ENCODE measurements at regions not wholly inside any gene's neighbourhood (a gene's known extent, or its start where the extent isn't known, plus 50 kb on each side); places are given as distances from the start of the nearest gene placed in this dataset.

DNA sequence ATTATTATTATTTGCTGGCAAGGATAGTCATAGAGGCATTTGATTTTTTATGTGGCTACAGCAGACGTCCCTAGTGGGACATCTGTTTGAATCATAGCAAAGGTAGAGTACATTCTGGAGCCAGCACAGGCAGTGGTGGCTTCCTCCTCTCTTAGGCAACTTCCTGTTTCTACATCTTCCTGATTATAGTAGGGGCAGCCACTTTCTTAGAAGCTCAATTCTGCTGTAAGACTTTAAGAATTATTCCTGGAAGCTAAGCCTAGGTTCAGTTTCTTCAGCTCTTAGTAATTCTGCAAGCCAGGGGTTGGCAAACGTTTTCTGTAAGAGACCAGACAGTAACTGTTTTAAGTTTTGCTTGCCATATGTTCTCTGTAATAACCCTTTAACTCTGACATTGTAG is 129.3 kb upstream of the TENM4 start:
- no peak for DNase-seq

DNA sequence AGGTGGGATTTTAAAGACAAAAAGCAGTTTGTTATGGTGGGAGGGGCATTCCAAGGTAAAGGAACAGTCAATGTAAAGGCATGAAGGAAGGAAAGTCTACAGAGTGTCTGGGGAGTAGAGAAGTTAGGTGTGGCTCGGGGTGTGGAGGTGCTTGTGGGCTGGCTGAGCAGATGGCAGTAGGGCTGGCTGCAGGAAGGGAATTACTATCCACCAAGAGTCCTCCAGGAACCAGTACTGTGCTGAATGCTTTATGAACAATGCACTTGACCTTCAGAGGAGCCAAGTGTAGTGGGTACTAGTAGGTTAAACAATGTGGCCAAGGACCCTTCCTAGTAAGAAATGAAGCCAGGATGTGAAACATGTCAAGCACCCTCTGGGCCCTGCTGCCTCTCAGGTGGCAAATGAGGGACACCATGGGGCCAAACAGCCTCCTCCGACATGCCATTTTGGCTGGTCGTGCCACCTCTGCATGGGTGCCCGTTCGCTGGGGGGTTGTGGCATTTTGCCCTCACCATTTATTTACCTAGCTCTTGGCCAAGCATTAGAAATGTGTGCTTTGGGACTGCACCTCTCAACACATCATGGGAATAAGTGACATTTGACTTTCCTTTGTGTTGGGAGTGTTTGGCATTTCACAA is 123.6 kb upstream of the TENM4 start:
- DNase-seq = no peak

DNA sequence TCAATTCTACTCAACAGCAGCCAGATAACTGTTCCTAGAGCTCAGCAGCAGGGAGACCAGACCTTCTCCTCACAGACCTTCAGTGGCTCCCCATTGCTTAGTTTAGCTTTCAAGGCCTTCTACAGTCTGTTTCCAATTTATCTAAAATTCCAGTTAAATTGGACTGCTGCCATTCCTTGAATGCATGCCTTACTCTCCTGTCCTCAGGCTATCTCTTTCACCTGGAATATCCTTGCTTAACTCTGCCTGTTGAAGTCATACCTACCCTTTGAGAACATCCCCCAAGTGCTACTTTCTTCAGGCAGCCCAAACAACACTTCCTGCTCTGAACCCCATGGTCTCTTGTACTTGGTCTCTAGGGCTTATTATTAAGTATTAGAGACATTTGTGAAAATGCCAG is 120.7 kb upstream of the TENM4 start:
- no peak for DNase-seq

DNA sequence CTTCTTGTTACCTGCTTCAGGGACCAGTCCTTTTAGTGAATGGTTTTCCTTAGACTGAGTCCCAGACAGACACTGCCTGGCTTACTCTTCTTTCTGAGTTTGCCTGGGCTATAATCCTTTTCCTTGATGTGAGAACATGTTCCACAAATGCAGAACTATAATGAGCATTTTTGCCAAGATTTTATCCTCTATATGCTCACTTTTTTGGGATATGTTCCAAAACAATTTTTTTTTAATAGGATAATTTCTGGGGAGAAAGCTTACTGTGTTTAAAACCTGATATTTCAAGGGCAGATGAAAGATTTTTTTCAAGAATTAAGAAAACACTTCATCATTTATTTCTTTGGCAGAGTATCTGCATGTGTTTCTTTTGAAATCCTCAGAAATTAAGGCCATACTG is 110.0 kb upstream of the TENM4 start:
- no peak for DNase-seq

DNA sequence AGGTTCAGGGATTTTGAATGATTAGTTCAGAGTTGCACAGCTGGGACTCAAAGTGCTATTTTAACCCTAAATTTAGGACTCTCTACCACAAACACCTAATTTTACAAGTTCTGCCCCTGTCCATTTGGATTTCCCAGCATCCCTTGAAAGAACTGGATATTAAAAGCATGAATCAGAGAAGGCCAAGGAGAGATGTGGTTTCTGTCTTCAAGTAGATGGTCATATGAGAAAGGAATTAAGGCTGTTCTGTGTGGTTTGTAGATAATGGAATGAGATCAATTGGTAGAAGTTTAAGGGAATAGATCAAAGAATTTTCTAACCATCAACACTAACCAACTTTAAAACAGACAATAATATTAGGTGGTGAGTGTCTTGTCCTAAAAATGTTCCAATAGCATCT is 106.4 kb upstream of the TENM4 start:
- DNase-seq = no peak

DNA sequence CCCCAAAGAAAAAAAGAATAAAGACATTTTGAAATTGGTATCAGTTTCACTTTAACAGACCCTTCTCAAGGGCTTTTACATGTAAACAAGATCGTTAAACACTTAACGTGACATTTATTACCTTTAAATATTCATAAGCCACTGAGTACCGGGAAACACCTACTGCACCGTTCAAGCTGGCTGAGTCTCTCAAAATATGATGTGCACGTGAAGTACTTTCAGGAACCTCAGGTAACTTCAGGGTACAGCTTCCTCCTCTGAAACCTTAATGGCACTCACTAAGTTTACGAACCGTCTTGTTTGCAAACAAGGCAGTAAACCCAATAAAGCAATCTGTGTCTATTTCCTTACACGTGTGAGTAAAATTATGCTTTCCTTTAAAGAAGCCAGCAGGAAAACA is 105.5 kb upstream of the TENM4 start:
- DNase-seq = no peak

DNA sequence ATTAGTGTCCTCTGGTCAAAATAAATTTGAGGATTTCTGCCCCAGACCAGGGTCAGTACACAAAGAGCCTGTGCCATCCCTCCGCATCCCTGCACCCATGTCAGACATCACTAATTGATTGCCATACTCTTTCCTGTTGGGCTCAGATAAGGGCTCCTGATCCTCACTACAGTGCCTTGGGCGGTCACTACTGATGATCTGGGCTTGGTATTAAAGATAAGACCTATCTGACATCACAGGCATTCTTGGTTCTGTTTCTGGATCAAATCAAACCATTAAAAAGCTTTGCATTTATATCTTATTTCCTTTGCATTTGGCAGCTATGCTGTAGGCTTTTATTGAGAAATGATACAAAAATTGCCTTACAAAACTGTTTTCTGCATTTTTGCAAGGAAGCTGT is 103.5 kb upstream of the TENM4 start:
- no peak for DNase-seq

DNA sequence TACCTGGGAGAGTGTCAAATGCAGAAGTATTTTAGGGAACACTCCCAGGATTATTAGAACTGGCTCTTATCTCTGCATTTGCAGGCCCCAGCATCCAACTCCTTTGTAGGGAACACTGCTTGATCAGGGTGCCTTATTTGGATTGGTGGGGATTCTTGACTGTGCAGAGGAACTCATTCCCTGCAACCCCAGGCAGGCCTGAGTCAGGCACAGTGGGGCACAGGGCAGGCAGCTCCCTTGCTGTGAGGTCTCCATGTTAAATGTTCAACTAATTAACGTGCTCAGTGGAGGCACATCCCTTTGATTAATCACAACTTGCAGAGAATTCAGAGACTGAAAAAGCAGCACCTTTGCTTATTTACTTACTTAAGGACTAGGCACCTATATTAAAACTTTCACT is 102.3 kb upstream of the TENM4 start:
- DNase-seq = no peak

DNA sequence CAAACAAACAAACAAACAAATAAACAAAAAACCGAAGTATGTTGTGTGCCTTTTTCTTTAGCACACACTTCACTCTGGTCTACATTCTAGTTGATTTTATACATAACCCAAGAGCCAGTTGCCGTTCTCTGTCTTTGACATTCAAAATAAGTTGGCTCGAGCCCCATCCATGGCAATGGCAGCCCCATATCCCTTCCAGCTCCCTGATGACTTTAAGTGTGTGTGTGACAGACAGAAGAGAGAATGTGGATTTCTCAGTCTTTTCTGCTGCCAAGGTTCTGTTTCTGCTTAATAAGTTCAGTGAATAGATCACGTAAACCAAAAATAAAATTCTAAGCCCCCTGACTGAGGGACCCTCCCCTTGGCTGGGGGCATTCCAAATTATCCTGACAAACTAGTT is 100.6 kb upstream of the TENM4 start:
- no peak for DNase-seq

DNA sequence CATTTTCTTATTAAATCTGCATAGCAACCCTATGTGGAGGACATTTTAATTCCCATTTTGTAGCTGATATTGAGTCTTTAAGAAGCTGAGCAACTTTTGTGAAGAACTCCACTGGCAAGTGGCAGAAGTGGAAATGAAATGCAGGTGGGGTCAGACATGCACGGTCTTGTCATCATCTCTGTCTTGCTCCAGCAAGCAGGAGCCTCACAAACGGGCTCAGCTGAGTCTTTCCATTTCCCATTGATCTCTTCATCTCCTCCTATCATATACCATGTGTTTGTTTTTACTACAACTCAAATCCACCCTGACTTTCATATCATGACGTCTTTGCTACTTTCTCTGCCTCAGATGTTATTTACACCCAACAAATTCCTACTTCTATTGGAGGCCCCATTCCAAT is 97.9 kb upstream of the TENM4 start:
- DNase-seq = no peak

DNA sequence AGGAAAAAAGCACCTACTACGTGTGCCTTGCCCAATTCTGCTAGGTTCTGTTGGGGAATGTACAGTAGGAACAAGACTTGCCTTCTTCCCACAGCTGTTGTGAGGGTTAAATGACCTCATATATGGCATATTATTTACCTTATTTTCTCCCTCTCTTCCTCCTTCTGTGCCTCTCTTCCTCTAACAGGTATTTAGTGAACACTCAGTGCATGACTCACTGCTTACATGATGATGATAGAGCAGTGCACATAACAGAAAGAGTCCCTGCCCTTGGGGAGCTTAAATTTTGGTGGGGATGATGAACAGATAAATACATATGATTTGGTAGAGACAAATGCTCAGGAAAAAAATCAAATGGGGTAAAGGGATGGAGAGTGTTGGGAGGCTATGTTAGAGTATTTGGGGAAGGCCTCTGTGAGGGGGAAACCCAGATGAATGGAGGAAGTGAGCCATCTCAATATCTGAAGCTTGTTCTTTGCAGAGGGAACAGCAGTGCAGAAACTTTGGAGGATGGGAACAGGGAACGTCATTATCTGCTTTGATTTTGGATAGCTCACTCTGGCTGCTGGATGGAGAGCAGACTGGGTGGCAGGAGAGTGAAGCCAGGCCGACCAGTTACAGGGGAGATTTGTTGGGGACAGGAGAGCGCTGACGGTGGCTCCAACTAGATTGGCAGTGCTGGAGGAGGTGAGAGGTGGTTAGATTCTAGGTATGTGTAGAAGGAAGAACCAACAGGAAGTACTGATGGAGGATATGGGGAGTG is 95.5 kb upstream of the TENM4 start:
- no peak for DNase-seq

DNA sequence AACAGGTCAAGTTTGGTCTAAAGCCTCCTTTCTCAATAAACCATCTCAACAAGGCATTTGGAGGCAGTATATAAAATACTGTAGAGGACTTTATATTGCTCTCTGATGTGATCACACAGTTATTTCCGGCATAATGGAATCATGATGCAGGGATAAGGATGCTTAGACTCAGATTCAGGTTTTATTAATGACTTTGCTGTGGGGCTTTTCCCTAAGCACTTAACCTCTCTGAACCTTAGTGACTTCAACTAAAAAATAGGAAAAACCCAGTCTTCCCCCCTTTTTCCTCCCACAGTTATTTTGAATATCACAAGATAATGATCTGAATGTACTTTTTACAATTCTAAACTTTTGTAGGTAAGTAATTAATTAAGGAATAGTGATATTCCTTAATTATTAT is 94.8 kb upstream of the TENM4 start:
- no peak for DNase-seq

DNA sequence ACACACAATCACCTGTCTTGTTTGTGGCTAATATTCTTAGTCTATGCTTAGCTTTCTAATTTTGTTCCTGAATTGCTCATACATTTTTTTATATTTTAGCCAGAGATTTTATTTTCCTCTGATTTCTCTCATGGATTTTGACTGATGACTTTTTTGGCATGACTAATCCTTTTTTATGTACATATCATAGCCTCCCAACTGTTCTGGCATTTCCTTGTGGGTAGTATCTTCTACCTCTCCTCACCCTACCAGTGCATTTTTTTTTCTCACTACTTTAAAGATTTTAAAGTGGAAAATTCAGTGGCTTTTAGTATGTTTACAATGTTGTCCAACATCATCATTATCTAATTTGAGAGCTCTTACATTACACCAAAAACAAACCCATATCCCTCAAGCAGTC is 84.4 kb upstream of the TENM4 start:
- no peak for DNase-seq

DNA sequence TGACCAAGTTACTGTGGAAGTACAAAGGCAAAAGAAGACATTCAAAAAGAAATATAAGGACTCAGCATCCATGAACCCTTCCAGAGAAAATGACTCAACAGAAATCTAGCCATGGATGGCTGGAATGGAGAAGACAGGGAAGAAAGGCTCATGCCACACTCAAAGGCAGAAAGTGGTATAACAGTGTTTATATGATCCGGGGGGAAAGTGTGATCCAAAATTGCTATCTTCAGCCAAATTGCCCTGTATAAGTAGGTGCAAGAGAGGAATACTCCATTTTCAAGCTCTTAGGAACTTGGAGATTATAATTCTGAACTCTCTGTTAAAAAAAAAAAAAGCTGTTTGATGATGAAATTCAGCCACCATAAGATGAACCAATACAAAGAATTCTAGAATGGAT is 81.8 kb upstream of the TENM4 start:
- DNase-seq = no peak

DNA sequence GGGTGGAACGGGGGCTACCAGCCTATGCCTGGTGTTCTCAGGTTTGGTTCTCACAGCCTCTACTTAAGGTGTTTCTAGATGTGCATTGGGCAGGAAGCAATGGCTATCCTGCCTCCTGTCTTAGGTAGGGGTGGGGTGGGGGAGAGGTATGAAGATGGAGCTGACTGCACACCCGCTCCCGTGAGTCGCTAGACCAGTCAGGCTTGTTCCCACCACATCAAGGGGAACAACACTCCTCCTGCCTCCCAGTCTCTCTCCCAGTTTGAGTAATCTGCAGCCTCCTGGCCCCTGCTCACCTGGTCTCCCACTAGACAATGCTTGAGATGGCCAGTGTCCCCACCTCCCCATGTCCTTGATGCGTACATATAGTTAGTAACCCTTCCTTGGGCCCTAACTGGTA is 79.3 kb upstream of the TENM4 start:
- DNase-seq = no peak

DNA sequence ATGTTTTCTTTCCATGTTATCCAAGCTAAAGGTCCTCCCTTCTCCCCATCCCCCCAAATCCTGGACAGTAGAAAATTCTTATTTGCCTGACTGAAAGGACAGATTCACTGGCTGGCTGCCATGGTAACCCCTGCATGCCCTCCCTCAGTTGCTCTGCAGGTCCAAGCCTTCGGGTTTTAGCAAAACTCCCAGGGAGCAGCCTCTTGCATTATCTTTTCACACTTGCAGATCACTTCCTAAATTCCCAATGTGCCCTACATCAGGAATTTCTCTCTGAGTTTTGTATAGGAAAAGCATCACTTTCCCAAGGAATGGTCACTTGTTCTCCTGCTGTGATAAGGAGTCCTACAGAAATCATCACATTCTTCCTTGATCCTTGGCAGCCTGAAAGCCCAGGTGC is 75.0 kb upstream of the TENM4 start:
- no peak for DNase-seq

DNA sequence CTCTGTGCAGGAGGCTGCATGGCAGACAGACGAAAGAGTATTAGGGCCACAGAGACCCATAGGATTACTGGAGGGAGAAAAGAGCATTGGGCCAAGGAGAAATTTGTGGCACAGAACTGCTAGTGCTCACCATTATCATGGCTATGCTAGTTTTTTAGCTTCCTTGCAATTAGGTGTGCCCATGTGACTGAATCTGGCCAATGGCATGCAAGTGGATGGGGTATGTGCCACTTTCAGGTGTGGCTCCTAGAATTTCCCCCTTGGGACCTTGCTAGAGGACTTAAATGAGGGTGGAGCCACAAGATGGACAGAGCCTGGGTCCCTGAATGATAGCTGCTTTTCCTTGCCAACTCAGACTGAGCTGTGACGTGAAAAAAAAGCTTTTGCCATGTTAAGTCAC is 73.9 kb upstream of the TENM4 start:
- DNase-seq = no peak

DNA sequence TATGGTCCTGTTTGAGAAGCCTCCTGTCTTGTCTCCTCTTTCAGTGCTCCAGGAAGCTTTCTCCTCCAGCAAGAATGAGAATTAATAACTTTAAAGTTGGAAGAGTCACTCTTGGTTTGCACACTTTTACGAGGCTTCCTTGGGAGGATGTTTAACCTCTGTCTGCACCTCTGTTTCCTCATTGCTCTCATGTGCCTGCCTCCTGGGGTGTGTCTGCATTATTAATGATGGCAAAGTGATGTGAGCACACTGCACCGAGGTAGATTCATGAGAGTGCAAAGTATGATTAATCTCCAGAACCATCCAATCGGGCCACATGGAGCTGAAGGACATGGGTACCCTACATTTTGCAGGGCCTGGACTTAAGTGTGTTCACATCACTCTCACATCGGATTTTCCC is 73.5 kb upstream of the TENM4 start:
- no peak for DNase-seq

DNA sequence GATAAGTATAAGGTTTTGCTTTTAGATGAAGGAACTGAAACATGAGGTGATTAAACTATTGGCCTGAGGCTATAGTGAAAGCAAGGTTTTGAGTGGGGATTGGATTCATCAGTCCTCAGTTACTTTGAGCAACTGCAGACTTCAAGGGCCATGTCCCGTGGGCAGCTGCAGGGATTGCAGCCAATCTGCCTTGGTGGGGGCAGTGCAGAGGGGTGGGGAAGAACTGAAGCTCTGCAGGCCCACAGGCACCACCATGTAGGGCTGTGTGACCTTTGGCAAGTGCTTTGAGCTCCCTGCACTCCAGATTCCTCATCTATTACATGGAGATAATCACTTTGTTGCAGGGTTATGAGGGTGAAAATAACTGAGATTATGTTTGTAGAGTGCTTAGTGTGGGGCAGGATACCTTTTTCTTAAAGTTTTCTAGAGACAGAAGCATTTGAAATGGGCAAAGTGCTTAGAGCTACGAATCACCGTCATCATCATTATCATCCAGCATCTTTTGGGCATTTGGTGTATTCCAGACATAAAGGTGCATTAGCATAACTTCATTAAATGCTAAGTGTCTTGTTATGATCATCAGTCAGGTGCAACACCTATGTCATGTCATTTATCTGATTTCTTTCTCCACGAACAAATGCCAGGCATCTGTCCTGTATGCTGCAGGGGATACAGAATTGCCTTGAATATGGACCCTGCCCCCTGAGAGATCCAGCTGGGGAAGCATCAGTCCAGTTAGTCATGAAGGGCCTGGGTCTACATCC is 72.1 kb upstream of the TENM4 start:
- DNase-seq = no peak

DNA sequence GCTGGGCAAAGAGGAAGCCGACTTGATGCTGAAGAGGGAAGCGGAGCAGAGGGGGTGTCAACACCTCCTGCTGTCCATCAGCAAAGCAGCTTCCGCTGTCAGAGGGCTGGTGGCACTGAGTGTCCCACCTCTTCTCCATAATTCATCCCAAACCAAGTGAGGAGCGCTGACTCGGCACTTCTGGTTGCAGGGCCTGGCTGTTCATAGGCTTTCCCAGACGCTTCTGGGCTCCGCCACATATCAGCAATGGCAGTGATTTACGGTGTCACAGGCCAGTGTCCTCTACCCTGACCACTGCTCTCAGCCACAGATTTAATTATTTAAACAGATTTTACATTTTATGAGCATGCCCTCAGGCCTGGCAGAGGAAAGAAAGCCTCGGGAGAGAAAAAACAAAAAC is 70.1 kb upstream of the TENM4 start:
- no peak for DNase-seq

DNA sequence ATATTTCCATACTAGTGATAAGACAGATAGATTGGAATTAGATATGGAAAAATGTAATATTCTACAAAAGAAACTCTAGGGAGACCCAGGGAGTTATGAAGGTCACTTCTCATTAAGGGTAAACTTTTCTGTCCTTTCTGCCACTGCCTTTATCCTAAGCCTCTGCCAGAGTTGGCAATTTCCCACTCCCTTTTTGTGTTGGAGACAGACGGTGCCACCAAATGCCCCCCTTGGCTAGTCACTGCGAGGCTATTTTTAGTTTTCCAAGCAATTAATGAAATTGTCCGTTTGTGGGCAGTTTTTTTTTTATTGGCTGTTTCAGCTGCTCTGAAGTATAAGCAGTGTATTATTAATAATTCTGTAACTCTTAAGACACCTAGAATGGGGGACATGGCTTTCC is 67.6 kb upstream of the TENM4 start:
- no peak for DNase-seq

DNA sequence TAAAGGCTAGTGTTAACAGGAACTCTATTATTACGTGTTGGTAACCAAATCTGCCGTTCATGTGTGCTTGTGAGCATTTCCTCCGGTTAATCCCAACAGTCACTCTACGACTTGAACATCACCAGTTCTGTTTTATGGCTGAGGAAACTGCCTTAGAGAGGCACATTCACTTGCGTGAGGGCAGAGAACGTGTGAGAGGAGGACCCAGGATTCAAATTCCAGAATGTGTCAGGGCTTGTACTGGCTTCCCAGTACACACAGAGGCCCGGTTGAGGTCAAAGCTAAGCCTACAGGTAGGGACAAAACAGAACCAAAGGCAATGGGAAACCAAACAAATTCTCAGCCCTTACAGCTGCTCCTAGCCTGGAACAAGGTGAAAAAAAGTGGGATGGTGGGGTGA is 66.9 kb upstream of the TENM4 start:
- DNase-seq = no peak

DNA sequence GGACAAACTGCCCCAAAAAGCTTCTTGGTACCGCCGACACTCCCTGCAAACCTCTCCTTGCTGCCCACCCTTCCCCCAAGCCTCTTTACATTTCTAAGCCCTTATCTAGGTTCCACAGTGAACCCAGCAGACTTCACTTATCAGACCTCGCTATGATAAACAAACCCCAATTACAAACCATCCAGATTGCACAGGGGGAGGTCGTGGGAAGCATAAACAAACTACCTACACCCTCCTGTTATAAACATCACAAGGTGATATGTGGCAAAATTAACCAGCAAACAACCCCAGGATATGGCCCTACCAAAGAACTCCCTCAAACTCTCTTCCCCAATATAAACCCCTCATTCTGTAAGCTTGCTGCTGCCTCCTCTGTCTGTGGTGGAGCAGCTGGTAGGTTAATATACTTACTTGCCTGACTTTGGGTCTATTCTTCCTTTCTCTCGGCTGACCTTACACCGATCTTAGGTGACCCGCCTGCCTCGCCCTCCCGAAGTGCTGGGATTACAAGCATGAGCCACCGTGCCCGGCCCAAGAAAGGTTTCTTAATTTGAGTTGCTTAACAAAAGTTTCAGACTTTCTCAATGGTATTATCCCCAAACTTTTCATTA is 66.0 kb upstream of the TENM4 start:
- DNase-seq = no peak

DNA sequence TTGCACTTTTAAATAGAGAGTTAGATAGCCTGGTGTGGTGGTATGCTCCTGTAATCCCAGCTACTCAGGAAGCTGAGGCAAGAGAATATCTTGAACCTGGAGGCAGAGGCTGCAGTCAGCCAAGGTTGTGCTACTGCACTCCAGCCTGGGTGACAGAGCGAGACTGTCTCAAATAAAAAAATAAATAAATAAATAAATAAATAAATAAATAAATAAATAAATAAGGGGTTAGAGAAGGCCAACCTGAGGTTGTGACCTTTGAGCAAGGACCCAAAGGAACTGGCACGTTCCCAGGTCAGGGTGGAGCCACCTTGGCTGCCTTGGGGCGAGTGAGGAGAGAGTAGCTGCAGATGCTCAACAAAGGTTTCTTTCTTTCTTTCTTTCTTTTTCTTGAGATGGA is 65.3 kb upstream of the TENM4 start:
- no peak for DNase-seq
